Stimulated activated CD4-positive, alpha-beta T cell treated with anti-CD3 and anti-CD28 coated beads, TNF-alpha, amount 100 ng/mL, for 48 hours (primary cell): ENCODE measurements at regions not wholly inside any gene's neighbourhood (a gene's known extent, or its start where the extent isn't known, plus 50 kb on each side); places are given as distances from the start of the nearest gene placed in this dataset.
"Not testable (repeated sequence)": the region's sequence is repeated elsewhere in the genome, so short reads cannot be mapped to it uniquely, and the experiment has no call there.

Source experiments
- DNase-seq, 3 donors: peaks; one replicate each; pipeline ENCODE4 v3.0.0-alpha.2; 2020; ENCODE audit warnings: low read depth in 3 of 3

DNA sequence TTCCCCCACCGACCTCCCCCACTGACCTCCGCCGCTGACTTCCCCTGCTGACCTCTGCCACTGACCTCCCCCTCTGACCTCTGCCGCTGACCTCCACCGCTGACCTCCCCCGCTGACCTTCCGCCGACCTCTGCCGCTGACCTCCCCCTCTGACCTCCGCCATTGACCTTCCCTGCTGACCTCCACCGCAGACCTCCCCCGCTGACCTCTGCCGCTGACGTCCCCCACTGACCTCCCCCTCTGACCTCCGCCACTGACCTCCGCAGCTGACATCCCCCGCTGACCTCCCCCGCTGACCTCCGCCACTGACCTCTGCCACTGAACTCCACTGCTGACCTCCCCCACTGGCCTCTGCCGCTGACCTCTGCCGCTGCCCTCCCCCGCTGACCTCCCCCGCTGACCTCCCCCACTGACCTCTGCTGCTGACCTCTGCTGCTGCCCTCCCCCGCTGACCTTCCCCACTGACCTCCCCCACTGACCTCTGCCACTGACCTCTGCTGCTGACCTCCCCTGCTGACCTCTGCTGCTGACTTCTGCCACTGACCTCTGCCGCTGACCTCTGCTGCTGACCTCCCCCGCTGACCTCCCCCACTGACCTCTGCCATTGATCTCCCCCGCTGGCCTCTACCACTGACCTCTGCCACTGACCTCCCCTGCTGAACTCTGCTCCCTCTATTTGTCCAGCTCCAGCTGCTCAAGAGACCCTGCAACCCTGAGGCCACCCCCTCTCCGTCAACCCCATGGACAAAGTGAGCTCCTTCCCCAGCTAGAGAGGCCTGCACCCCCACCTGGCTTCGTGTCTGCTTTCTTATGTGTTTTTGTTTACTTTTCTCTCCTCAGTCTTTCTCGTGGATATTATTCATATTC, 91.4 kb upstream of the AFDN start:
- DNase-seq: no peak

GRCh38 chr6:167735951-167736288, 90.8 kb upstream of the AFDN start:
- no peak for DNase-seq

DNA sequence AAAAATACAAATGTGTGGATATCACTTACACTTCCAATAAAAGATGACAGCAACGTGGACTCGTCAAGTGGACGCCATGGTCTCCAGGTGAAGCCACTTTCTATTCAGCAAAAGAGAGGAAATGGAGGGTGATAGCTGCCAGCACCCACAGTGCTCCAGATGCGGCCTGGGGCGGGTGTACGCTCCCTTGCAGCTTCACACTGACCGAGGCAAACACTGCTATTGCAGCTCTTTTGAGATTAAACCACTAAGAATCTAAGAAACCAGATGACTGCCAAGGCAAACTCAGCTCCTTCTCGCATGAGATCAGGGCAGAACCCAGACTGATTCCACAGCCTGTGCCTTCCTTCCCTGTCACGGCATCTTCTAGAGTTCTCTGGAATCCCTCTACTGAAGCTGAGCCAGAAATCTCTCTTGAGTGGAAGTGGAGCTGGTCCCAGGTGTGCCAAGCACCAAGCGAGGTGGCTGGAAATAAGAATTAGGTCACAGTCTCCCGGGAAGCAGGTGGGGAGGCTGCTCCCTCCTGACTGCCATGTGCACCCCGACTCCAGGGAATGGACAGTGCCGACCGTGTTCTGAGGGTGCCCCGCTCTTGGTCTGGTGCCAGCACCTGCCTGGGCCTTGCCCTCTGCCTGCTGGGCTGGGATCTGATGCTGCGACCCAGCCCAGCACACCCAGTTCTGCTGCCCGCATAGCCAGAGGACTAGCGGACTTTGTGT, 90.1 kb upstream of the AFDN start:
- no peak for DNase-seq

DNA sequence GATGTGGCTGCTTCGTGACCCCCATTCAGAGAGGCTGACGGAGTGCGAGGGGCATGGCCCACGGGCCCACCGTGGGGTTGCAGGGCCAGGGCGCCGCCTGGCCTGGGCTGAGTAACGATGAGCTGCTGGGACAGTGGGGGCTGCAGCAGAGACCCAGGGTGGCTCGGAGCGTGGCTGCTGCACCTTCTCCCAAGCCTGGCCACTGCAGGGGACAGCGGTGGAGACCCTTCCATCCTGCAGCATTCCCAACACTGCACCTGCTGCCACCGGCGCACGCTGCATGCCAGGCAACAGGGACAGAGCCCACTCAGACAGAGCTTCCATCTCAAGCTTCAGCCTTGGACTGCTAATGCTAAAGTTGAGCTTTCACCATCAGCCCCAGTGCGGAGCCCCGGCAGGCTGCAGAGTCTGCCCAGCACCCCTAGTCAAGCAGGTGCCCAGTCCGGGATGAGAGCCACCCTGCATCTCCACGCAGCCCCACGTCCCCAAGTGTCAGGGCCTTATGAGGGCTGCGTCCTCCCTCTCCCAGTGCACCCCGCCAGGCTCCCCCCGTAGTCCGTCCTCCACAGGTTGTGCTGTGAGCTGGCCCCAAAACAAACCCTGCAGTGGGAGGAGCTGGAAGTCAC, 89.4 kb upstream of the AFDN start:
- no peak for DNase-seq

DNA sequence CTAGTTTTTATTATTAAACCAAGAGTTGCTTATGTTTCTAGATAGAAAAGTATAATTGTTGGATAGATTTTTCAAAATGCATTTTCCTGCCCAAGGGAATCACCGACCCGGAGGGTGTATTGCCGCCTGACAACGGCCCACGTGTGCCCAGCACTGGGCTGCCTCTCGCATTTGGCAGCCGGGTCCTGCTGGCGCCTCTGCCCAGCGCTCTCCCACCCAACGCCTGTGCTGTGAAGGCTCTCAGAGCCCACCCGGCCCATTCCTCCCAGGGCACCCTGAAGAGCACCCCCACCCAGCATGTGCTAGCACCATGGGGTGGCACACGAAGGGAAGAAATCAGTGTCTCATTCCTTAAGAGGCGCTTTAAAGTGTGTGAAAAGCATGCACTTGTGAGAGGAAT, 88.3 kb upstream of the AFDN start:
- no peak for DNase-seq

GRCh38 chr6:167739721-167740475, 86.8 kb upstream of the AFDN start:
- no peak for DNase-seq

DNA sequence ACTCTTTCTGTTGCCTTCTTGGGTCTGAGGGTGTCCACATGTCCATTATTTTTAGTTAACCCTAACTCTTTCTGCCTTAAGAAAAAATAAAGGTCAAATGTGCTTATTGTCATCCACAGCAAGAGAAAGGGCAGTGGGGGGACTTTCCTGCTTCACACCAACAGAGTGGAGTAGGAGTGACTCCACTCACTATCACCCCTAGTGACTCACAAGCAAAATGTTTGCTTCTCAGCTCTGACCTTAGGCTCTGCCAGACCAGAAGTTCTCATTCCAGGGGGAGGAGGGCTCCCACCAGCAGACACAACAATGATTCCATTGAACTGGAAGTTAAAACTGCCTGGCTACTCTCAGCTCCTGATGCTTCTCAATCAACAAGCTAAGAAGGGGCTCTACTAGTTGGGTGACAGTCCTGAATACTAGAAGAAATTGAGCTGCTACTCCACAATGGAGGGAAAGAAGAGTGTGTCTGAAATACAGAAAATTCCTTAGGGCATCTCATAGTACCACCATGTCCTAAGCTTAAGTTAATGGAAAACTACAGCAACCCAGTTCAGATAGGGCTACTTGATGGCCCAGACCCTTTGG, 83.9 kb upstream of the AFDN start:
- no peak for DNase-seq

DNA sequence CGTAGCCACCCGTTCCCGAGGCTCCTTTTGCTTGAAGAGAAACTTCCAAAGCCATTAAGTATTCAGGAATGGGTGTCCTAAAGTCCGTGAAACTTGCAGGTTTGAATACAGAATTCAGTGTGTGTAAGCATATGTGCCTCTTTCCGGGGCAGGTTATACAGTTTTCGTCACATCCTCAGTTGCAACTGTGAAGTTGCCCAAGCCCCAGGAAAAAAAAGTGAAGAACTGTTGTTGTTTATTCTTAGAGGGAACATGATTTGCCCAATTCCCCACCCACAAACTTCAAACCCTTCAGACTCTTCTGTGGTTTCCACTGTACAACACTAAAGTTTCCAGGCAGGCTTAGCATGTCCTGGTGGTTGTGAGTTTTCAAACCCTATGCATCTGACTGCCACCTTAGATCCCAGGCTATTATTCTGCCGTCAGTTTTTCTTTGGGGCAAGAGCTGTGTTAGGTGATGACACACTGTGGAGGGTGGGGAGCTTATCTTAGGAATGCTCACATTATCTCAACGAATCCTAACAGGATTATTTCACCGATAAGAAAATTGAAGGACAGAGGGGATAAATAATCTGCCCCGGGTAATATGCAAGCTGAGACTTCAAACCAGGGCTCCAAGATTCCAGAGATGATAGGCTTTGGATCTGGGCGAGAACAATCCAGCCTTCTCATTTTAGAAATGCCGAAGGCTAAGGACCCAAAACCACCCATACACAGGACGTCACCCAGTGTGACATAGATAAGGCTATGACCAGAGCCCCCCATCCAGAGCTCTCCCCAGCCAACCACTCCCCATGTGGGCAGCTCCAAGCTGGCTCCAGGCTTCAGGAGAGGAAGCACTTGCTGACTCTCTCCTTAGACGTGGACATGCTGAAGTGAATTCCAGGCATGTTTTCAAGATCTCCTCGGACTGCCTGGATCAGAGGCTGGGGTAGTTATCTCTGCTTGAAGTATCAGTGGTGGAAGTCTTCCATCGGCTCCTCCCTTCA, 81.7 kb upstream of the AFDN start:
- no peak for DNase-seq

DNA sequence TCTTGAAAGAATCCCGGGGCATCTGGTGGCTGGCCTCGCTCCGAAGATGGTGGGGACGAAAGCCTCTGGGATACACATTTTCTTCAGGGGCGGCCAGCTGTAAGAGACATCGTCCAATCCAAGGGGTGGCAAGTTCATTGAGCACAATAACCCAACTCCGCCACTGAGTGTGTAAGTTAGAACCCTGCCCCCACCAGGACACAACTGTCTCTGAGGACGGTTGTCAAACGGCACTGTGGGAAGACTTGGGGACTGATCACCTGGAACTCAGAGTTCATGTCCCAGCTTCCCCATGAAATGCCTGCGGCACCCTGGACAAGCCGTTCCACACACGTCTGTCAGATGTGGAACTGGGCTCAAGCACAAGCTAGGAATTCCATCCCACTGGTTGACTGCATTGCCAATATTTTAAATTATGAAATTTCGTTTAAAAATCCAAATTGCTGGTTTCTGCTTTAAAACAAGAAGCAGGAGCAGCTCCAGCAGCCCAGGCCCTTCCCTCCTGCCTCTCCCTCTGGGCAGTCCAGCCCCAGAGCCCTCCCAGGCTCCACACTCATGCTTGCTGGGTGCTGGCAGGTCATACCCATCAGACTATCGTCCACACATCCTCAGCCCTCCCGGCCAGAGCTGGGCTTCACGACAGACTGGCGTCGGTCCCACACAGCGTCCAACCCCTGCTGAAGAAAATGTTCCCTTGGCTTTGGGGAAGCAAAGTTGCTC, 80.9 kb upstream of the AFDN start:
- no peak for DNase-seq

GRCh38 chr6:167746390-167746907, 80.3 kb upstream of the AFDN start:
- no peak for DNase-seq

GRCh38 chr6:167746975-167747374, 79.7 kb upstream of the AFDN start:
- no peak for DNase-seq

- no peak for DNase-seq
These were observed 79.1 kb upstream of the AFDN start for GRCh38 chr6:167747645-167748044.

DNA sequence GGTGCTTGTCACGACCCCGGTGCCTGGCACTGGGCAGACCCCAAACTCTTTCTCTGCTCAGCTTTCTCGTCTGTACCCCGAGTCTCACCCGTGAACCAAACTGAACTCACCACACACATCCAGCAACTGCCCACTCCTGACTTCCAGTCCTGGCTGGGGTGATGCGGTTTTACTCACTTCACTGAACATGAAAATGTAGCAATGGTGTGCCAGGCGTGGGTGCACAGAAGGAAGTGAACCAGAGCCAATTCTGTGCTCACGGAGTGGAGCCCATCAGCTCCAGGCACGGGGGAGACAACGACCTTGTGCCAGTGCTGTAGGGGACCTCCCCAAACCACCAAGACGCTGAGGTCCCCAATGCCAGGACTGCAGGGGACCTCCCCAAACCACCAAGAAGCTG, 78.7 kb upstream of the AFDN start:
- DNase-seq: no peak

GRCh38 chr6:167748458-167749379, 78.0 kb upstream of the AFDN start:
- no peak for DNase-seq

- DNase-seq: no peak
These were observed 75.8 kb upstream of the AFDN start for GRCh38 chr6:167750956-167751358.

- no peak for DNase-seq
These were observed 75.1 kb upstream of the AFDN start for GRCh38 chr6:167751579-167752115.

GRCh38 chr6:167753281-167753680, 73.4 kb upstream of the AFDN start:
- DNase-seq: not testable (repeated sequence)

- no peak for DNase-seq
These were observed 72.0 kb upstream of the AFDN start for GRCh38 chr6:167754691-167755090.
